ENCODE measurements at regions not wholly inside any gene's neighbourhood (a gene's known extent, or its start where the extent isn't known, plus 50 kb on each side); places are given as distances from the start of the nearest gene placed in this dataset.

GRCh38 chr11:109586789-109587188 is 164.8 kb downstream of the C11orf87 start:
- ChIA-PET POLR2A (no interaction called here), CTCF (no interaction called here)
- DNase-seq (ENCODE audit: low read depth, low spot score): no peak
- Histone ChIP-seq H3K9me3 (ENCODE audit: control insufficient read depth, insufficient read depth, low read length) (no peaks in the 10 kb centered on the region), H3K27ac (ENCODE audit: low read depth, low read length) (no peak overlapping the region), H3K4me3 (ENCODE audit: low read depth, low read length) (no peak overlapping the region), H3K27me3 (ENCODE audit: control insufficient read depth, insufficient read depth, low read length) (no peaks in the 10 kb centered on the region)
- TF ChIP-seq CTCF (IDR thresholded peaks at IDR 0.05; ENCODE audit: low read depth, low read length): no peak

GRCh38 chr11:109590782-109591181 is 168.8 kb downstream of the C11orf87 start:
- Histone ChIP-seq H3K27me3 (ENCODE audit: control insufficient read depth, insufficient read depth, low read length) (no peaks in the 10 kb centered on the region), H3K4me3 (ENCODE audit: low read depth, low read length) (no peak overlapping the region), H3K9me3 (ENCODE audit: control insufficient read depth, insufficient read depth, low read length) (no peaks in the 10 kb centered on the region), H3K27ac (ENCODE audit: low read depth, low read length) (no peak overlapping the region)
- no peak for DNase-seq (ENCODE audit: low read depth, low spot score)
- ChIA-PET CTCF (no interaction called here), POLR2A (no interaction called here)
- TF ChIP-seq CTCF (IDR thresholded peaks at IDR 0.05; ENCODE audit: low read depth, low read length): no peak

- Histone ChIP-seq H3K9me3 (ENCODE audit: control insufficient read depth, insufficient read depth, low read length) (no peaks in the 10 kb centered on the region), H3K27me3 (ENCODE audit: control insufficient read depth, insufficient read depth, low read length) (no peaks in the 10 kb centered on the region), H3K27ac (ENCODE audit: low read depth, low read length) (no peak overlapping the region), H3K4me3 (ENCODE audit: low read depth, low read length) (no peak overlapping the region)
- ChIA-PET CTCF (no interaction called here), POLR2A (no interaction called here)
- TF ChIP-seq CTCF (IDR thresholded peaks at IDR 0.05; ENCODE audit: low read depth, low read length): no peak
- DNase-seq (ENCODE audit: low read depth, low spot score): no peak
Observed at GRCh38 chr11:109597336-109597735, 175.3 kb downstream of the C11orf87 start.

- Histone ChIP-seq H3K27ac (ENCODE audit: low read depth, low read length) (no peak overlapping the region), H3K27me3 (ENCODE audit: control insufficient read depth, insufficient read depth, low read length) (no peaks in the 10 kb centered on the region), H3K9me3 (ENCODE audit: control insufficient read depth, insufficient read depth, low read length) (no peaks in the 10 kb centered on the region), H3K4me3 (ENCODE audit: low read depth, low read length) (no peak overlapping the region)
- ChIA-PET CTCF (no interaction called here), POLR2A (no interaction called here)
- no peak for DNase-seq (ENCODE audit: low read depth, low spot score)
- no peak for TF ChIP-seq CTCF (IDR thresholded peaks at IDR 0.05; ENCODE audit: low read depth, low read length)
Observed at GRCh38 chr11:109604481-109605400, 182.8 kb downstream of the C11orf87 start.

GRCh38 chr11:109606256-109606655 is 184.3 kb downstream of the C11orf87 start:
- H3K27ac ChIP-seq (ENCODE audit: low read depth, low read length): no peak overlapping the region
- TF ChIP-seq CTCF (IDR thresholded peaks at IDR 0.05; ENCODE audit: low read depth, low read length): no peak
- DNase-seq (ENCODE audit: low read depth, low spot score): no peak
- H3K4me3 ChIP-seq (ENCODE audit: low read depth, low read length): no peak overlapping the region
- no peaks in the 10 kb centered on the region for H3K27me3 ChIP-seq (ENCODE audit: control insufficient read depth, insufficient read depth, low read length)
- ChIA-PET POLR2A (no interaction called here), CTCF (no interaction called here)
- no peaks in the 10 kb centered on the region for H3K9me3 ChIP-seq (ENCODE audit: control insufficient read depth, insufficient read depth, low read length)
